Activated CD4-positive, alpha-beta T cell treated with anti-CD3 and anti-CD28 coated beads, Interleukin-2, amount 50 U/mL, for 16 hours (primary cell): ENCODE measurements at regions not wholly inside any gene's neighbourhood (a gene's known extent, or its start where the extent isn't known, plus 50 kb on each side); places are given as distances from the start of the nearest gene placed in this dataset.

Source experiments
- DNase-seq: peaks from one replicate; pipeline ENCODE4 v3.0.0-alpha.2; 2020

- DNase-seq: no peak
Measured at GRCh38 chr17:34874478-34874877, 86.8 kb downstream of the CCT6B start.

- DNase-seq: no peak
Measured at GRCh38 chr17:34872640-34873039, 88.6 kb downstream of the CCT6B start.

GRCh38 chr17:34869641-34870040 is 91.6 kb downstream of the CCT6B start:
- DNase-seq: no peak

- no peak for DNase-seq
Measured at GRCh38 chr17:34865716-34866115, 95.5 kb downstream of the CCT6B start.

GRCh38 chr17:34862384-34862783 is 98.9 kb downstream of the CCT6B start:
- no peak for DNase-seq

- DNase-seq: no peak
Measured at GRCh38 chr17:34861864-34862263, 99.4 kb downstream of the CCT6B start.

GRCh38 chr17:34859652-34860051 is 101.6 kb downstream of the CCT6B start:
- DNase-seq: no peak

GRCh38 chr17:34858591-34859565 is 102.4 kb downstream of the CCT6B start:
- DNase-seq: peak; percentile 55

- no peak for DNase-seq
Measured at GRCh38 chr17:34853924-34854323, 107.3 kb downstream of the CCT6B start.

GRCh38 chr17:34852614-34853013 is 108.6 kb downstream of the CCT6B start:
- DNase-seq: no peak

- no peak for DNase-seq
Measured at GRCh38 chr17:34851961-34852540, 109.2 kb downstream of the CCT6B start.

GRCh38 chr17:34850964-34851363 is 110.3 kb downstream of the CCT6B start:
- no peak for DNase-seq

- no peak for DNase-seq
Measured at GRCh38 chr17:34850023-34850422, 111.2 kb downstream of the CCT6B start.

- no peak for DNase-seq
Measured at GRCh38 chr17:34847938-34848337, 113.3 kb downstream of the CCT6B start.

GRCh38 chr17:34845296-34845695 is 116.0 kb downstream of the CCT6B start:
- no peak for DNase-seq

- DNase-seq: no peak
Measured at GRCh38 chr17:34843682-34844081, 117.6 kb downstream of the CCT6B start.

- DNase-seq: no peak
Measured at GRCh38 chr17:34842235-34842634, 119.0 kb downstream of the CCT6B start.

GRCh38 chr17:34841467-34841866 is 119.8 kb downstream of the CCT6B start:
- no peak for DNase-seq

GRCh38 chr17:34840750-34841149 is 120.5 kb downstream of the CCT6B start:
- DNase-seq: no peak

GRCh38 chr17:34837876-34838478 is 123.3 kb downstream of the CCT6B start:
- DNase-seq: no peak

GRCh38 chr17:34832376-34832775 is 128.9 kb downstream of the CCT6B start:
- no peak for DNase-seq

- no peak for DNase-seq
Measured at GRCh38 chr17:34827008-34827407, 134.3 kb downstream of the CCT6B start.

- DNase-seq: no peak
Measured at GRCh38 chr17:34826332-34826731, 134.9 kb downstream of the CCT6B start.

GRCh38 chr17:34825884-34826283 is 135.4 kb downstream of the CCT6B start:
- no peak for DNase-seq
